ENCODE measurements at regions not wholly inside any gene's neighbourhood (a gene's known extent, or its start where the extent isn't known, plus 50 kb on each side); places are given as distances from the start of the nearest gene placed in this dataset.
A peak's percentile ranks its signal among the peaks of the same experiment; 100 is the strongest.

DNA sequence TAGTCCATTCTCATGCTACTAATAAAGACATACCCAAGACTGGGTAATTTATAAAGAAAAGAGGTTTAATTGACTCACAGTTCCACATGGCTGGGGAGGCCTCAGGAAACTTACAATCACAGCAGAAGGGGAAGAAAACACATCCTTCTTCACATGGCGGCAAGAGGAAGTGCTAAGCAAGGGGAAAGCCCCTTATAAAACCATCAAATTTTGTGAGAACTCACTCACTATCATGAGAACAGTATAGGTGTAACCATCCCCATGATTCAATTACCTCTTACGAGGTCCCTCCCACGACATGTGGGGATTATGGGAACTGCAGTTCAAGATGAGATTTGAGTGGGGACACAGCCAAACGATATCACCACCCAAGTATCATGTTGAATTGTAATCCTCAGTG, 52.7 kb upstream of the FOXO6 start:
- DNase-seq (ENCODE audit: low read depth in 2 of 3, low spot score in 2 of 3) = peak in 1 of 3 donors; percentile 40

DNA sequence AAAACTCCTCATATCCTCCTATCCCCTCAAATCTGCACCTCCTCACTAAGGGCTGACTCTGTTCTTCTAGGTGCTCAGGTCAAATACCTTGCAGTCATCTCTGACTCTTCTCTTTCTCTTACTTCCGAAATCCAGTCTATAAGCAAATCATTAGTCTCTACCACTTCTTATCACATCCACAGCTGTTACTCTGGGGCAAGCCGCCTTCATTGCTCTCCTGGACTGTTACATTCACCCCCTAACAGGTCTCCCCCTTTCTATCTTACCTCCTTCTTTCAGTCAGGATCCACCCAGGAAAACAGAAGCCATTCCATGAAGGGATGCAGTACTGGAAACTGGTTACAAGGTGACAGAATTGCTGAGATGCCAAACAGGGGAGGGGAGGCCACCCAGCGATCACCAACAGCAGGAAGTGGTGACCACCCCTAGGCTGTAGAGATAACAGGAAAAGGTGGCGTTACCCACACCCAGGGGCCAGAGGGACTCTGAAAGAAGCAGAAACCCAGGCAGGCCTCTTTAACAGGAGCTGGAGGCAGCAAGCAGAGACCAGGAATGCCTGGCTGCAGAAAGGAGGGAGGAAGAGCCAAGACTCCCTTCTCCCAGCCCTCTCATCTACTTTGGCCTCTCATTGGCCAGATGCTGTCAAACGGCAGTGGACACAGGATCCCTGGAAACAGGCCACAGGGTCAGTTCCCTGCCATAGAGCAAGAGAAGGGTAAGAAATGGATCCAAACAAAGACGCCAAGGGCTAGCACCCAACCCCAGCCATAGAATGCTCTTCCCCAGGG, 55.5 kb upstream of the FOXO6 start:
- DNase-seq (ENCODE audit: low read depth in 2 of 3, low spot score in 2 of 3) = peak in 1 of 3 donors; percentile 10

DNA sequence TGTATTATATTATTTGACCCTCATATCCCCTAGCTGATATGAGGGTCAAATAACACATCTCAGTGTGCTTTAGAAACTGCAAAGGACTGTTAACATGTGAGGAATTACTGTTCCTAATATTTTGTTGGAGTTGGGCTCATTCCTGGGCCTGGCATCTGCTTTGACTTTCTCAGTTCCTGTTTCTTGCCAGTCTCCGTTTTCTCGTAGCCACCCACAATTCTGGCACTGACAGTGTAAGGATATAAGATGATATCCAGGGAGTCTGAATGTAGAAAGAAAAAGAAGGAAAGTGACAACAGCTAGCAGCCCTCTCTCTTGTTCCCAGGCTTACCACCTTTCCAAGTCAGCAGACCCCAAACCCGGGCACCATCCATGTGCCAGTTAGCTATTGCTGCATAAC, 54.4 kb upstream of the SCMH1 start:
- DNase-seq (ENCODE audit: low read depth in 2 of 3, low spot score in 2 of 3) = no peak

DNA sequence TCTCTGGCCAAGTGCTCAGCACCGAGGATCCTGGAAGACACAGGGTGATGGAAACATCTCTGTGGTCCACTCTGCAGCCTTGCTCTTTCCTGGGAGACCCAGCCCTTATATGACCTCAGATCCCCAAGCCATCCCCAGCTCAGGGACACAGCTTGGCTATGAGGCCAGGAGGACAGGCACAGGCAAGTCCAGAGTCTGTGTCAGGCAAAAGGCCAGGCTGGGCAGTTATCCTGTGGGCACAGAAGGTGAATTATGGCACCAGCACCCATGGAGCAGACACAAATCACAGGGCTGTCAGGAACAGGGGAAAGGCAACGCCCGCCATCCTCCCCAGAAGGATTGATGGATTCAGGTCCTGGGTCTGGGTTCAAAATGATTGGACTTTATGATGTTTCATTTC, 52.1 kb upstream of the SCMH1 start:
- DNase-seq (ENCODE audit: low read depth in 2 of 3, low spot score in 2 of 3) = no peak

DNA sequence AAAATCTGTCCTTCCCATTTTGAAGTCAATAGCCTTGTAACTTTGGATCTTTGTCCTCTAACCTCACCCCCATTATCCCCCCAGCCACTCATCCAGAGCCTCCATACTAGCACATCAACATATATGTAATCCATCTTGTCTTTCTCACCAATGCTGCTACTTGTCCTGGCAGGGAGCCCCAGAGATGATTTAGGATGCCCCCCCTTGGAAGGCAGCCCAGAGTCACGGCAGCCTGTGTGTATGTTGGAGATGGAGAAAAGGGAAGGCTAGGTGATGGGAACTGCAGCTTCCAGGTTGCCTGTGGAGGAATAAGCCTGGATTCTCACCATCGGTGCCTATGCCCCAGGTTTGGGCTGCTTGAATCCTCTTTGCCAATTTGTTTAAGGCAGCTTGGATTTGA, 51.7 kb upstream of the SCMH1 start:
- no peak for DNase-seq (ENCODE audit: low read depth in 2 of 3, low spot score in 2 of 3)
